ENCODE measurements at regions not wholly inside any gene's neighbourhood (a gene's known extent, or its start where the extent isn't known, plus 50 kb on each side); places are given as distances from the start of the nearest gene placed in this dataset.

- no peak for DNase-seq
- H3K4me3 ChIP-seq, result no peak overlapping the region
- no peak overlapping the region for H3K27ac ChIP-seq
- H3K36me3 ChIP-seq, result no peaks in the 10 kb centered on the region
- no peaks in the 10 kb centered on the region for H3K9me3 ChIP-seq
- H3K4me1 ChIP-seq, result peaks cover 0 to 3% (median 0%) of the 10 kb centered on the region in 3 donors
- intact Hi-C loops (cut with DNase I), result no loop called here
- H3K27me3 ChIP-seq, result no peaks in the 10 kb centered on the region
- TF ChIP-seq POLR2A (IDR thresholded peaks at IDR 0.05), result no peak
- TF ChIP-seq CTCF (IDR thresholded peaks at IDR 0.05), result no peak
- WGBS, 2 donors, result 54 to 76% methylated on average over 2 of the region's 2 CpGs
Measured at GRCh38 chr11:95308512-95309035, 77.6 kb upstream of the SESN3 start.

GRCh38 chr11:95307286-95307685 lies 76.3 kb upstream of the SESN3 start:
- Histone ChIP-seq H3K4me3 (no peak overlapping the region), H3K36me3 (no peaks in the 10 kb centered on the region), H3K4me1 (peaks cover 0 to 3% (median 0%) of the 10 kb centered on the region in 3 donors), H3K27me3 (no peaks in the 10 kb centered on the region), H3K9me3 (no peaks in the 10 kb centered on the region), H3K27ac (no peak overlapping the region)
- WGBS, 2 donors, result 82 to 86% methylated on average over 1 of the region's 1 CpG
- TF ChIP-seq POLR2A (IDR thresholded peaks at IDR 0.05), result no peak
- no peak for TF ChIP-seq CTCF (IDR thresholded peaks at IDR 0.05)
- no peak for DNase-seq
- intact Hi-C loops (cut with DNase I), result no loop called here

- WGBS, 2 donors, result 96 to 100% methylated on average over 1 of the region's 1 CpG
- no peak for DNase-seq
- Histone ChIP-seq H3K4me3 (no peak overlapping the region), H3K27ac (no peak overlapping the region), H3K27me3 (no peaks in the 10 kb centered on the region), H3K9me3 (no peaks in the 10 kb centered on the region), H3K4me1 (peaks cover 0 to 3% (median 0%) of the 10 kb centered on the region in 3 donors), H3K36me3 (no peaks in the 10 kb centered on the region)
- TF ChIP-seq CTCF (IDR thresholded peaks at IDR 0.05) (no peak), POLR2A (IDR thresholded peaks at IDR 0.05) (no peak)
- intact Hi-C loops (cut with DNase I), result no loop called here
Measured at GRCh38 chr11:95306801-95307200, 75.8 kb upstream of the SESN3 start.

- Histone ChIP-seq H3K27ac (no peak overlapping the region), H3K4me1 (peaks cover 0 to 3% (median 0%) of the 10 kb centered on the region in 3 donors), H3K4me3 (no peak overlapping the region), H3K27me3 (no peaks in the 10 kb centered on the region), H3K36me3 (no peaks in the 10 kb centered on the region), H3K9me3 (no peaks in the 10 kb centered on the region)
- WGBS, 2 donors, result 90 to 91% methylated on average over 3 of the region's 3 CpGs
- TF ChIP-seq POLR2A (IDR thresholded peaks at IDR 0.05), result no peak
- no peak for TF ChIP-seq CTCF (IDR thresholded peaks at IDR 0.05)
- intact Hi-C loops (cut with DNase I), result no loop called here
- no peak for DNase-seq
Measured at GRCh38 chr11:95306123-95306522, 75.1 kb upstream of the SESN3 start.

GRCh38 chr11:95305705-95306104 lies 74.7 kb upstream of the SESN3 start:
- Histone ChIP-seq H3K27ac (no peak overlapping the region), H3K36me3 (no peaks in the 10 kb centered on the region), H3K4me1 (peaks cover 0 to 3% (median 0%) of the 10 kb centered on the region in 3 donors), H3K9me3 (no peaks in the 10 kb centered on the region), H3K27me3 (no peaks in the 10 kb centered on the region), H3K4me3 (no peak overlapping the region)
- DNase-seq, result no peak
- 53 to 78% methylated on average over 3 of the region's 3 CpGs for WGBS, 2 donors
- no peak for TF ChIP-seq CTCF (IDR thresholded peaks at IDR 0.05)
- TF ChIP-seq POLR2A (IDR thresholded peaks at IDR 0.05), result no peak
- intact Hi-C loops (cut with DNase I), result no loop called here

Data from esophagus squamous epithelium (tissue), 5 donors.